Vagina (tissue), 2 donors: ENCODE measurements at regions not wholly inside any gene's neighbourhood (a gene's known extent, or its start where the extent isn't known, plus 50 kb on each side); places are given as distances from the start of the nearest gene placed in this dataset.

ENCODE experiments used
- CTCF ChIP-seq, 3 experiments: fragments of 450-650 bp in 2 of 3; fragments of 200-600 bp in 1 of 3; sonication (generic) in 1 of 3; IDR thresholded peaks; one replicate each; pipeline ENCODE4 v1.5.1; 2017 to 2019; ENCODE audit warnings: antibody characterized with exemption in 3 of 3, mild to moderate bottlenecking in 2 of 3, moderate library complexity in 2 of 3
- POLR2AphosphoS5 ChIP-seq, 2 donors: sonication (generic); formaldehyde crosslinking; IDR thresholded peaks; one replicate each; pipeline ENCODE4 v1.9.0; 2017; ENCODE audit warnings: antibody characterized with exemption in 2 of 2, mild to moderate bottlenecking in 2 of 2, low read depth in 1 of 2; ENCODE audit not compliant: insufficient read depth in 1 of 2

DNA sequence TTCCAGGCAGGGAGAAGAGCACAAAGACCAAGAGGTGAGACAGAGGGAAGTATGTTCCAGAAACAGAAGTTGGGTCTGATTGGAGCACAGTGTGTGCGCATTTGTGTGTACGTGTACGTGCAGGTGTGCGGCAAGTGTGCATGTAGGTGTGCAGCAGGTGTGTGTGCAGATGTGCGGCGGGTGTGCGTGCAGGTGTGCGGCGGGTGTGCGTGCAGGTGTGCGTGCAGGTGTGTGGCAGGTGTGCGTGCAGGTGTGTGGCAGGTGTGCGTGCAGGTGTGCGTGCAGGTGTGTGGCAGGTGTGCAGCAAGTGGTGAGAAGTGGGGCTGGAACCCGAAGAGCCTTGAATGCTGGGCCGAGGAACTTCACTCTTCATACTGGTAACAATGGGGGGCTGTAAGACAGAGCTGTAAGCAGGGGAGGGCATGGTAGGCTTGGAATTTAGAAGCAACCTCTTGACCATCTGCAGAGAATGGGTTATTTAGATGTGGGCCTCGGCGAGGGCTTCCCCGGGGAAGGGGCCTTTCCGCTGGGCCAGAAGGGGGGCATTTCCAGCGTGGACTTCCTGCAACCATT lies 118.0 kb upstream of the WNT4 start:
- TF ChIP-seq CTCF (IDR thresholded peaks at IDR 0.05) (no peak), POLR2AphosphoS5 (IDR thresholded peaks at IDR 0.05; ENCODE audit: insufficient read depth in 1 of 2, low read depth in 1 of 2) (no peak)
